Fibroblast of pulmonary artery (primary cell): ENCODE measurements at regions not wholly inside any gene's neighbourhood (a gene's known extent, or its start where the extent isn't known, plus 50 kb on each side); places are given as distances from the start of the nearest gene placed in this dataset.

Source experiments
- DNase-seq: peaks from one replicate; pipeline ENCODE4 v3.0.0-alpha.2; 2010; ENCODE audit warnings: low read depth
- H3K4me3 ChIP-seq: replicated peaks from 2 replicates; pipeline ENCODE4 v1.5.1; 2011; ENCODE audit warnings: low read depth, mild to moderate bottlenecking, control low read depth, low read length, moderate library complexity
- CTCF ChIP-seq: IDR thresholded peaks from 2 replicates; pipeline ENCODE4 v1.5.1; 2011; ENCODE audit warnings: mild to moderate bottlenecking, control low read depth, low read length, inconsistent platforms; ENCODE audit errors: missing control alignments

GRCh38 chr10:65301181-65301580, 1624.7 kb upstream of the LRRTM3 start:
- TF ChIP-seq CTCF, result no peak
- no peak overlapping the region for H3K4me3 ChIP-seq
- no peak for DNase-seq

- DNase-seq, result no peak
- no peak overlapping the region for H3K4me3 ChIP-seq
- no peak for TF ChIP-seq CTCF
Measured at GRCh38 chr10:65306201-65306600, 1619.6 kb upstream of the LRRTM3 start.

GRCh38 chr10:65312876-65313275, 1613.0 kb upstream of the LRRTM3 start:
- H3K4me3 ChIP-seq, result no peak overlapping the region
- no peak for TF ChIP-seq CTCF
- no peak for DNase-seq

GRCh38 chr10:65313406-65313805, 1612.4 kb upstream of the LRRTM3 start:
- TF ChIP-seq CTCF, result no peak
- DNase-seq, result peak; percentile 10
- H3K4me3 ChIP-seq, result no peak overlapping the region

- H3K4me3 ChIP-seq, result no peak overlapping the region
- no peak for TF ChIP-seq CTCF
- DNase-seq, result no peak
Measured at GRCh38 chr10:65314253-65314652, 1611.6 kb upstream of the LRRTM3 start.

GRCh38 chr10:65319493-65319892, 1606.3 kb upstream of the LRRTM3 start:
- TF ChIP-seq CTCF, result no peak
- no peak for DNase-seq
- H3K4me3 ChIP-seq, result no peak overlapping the region

- H3K4me3 ChIP-seq, result no peak overlapping the region
- no peak for TF ChIP-seq CTCF
- peak; percentile 35 for DNase-seq
Measured at GRCh38 chr10:65320236-65321026, 1605.4 kb upstream of the LRRTM3 start.
